Esophagus muscularis mucosa (tissue), 4 donors: ENCODE measurements at regions not wholly inside any gene's neighbourhood (a gene's known extent, or its start where the extent isn't known, plus 50 kb on each side); places are given as distances from the start of the nearest gene placed in this dataset.

Experiments used
- DNase-seq: peaks from one replicate; pipeline ENCODE4 v3.0.0-alpha.2; 2017; ENCODE audit errors: extremely low spot score
- H3K27ac ChIP-seq, 4 donors: fragments of 200-600 bp; sonication (generic); replicated peaks in 1 of 4; 1 replicate in 3 of 4; 2 replicates in 1 of 4; pipeline ENCODE4 v1.5.1; 2016 to 2019; ENCODE audit warnings: mild to moderate bottlenecking in 1 of 4
- H3K27me3 ChIP-seq, 4 donors: fragments of 200-600 bp; sonication (generic); one replicate each; pipeline versions ENCODE4 v1.5.1 to v1.6.0; 2016 to 2019
- H3K36me3 ChIP-seq, 4 donors: fragments of 200-600 bp; sonication (generic); one replicate each; pipeline ENCODE4 v1.5.1; 2016 to 2019
- H3K4me1 ChIP-seq, 4 donors: fragments of 200-600 bp; sonication (generic); one replicate each; pipeline ENCODE4 v1.5.1; 2016 to 2019
- H3K4me3 ChIP-seq, 4 donors: fragments of 200-600 bp; sonication (generic); 1 replicate in 2 of 4; 2 replicates in 2 of 4; pipeline ENCODE4 v1.5.1; 2016 to 2019; ENCODE audit warnings: mild to moderate bottlenecking in 4 of 4, moderate library complexity in 1 of 4
- H3K9me3 ChIP-seq, 4 donors: fragments of 200-600 bp; sonication (generic); 1 replicate in 3 of 4; 2 replicates in 1 of 4; pipeline ENCODE4 v1.5.1; 2016 to 2019
- EP300 ChIP-seq: sonication (generic); formaldehyde crosslinking; IDR thresholded peaks from one replicate; pipeline ENCODE4 v1.6.1; 2017; ENCODE audit warnings: antibody characterized with exemption
- POLR2A ChIP-seq: fragments of 450-650 bp; IDR thresholded peaks from one replicate; pipeline ENCODE4 v1.6.1; 2017; ENCODE audit warnings: antibody characterized with exemption, moderate library complexity, mild to moderate bottlenecking, low read depth
- POLR2AphosphoS5 ChIP-seq, 2 donors: sonication (generic); formaldehyde crosslinking; IDR thresholded peaks; one replicate each; pipeline ENCODE4 v1.6.1; 2017; ENCODE audit warnings: antibody characterized with exemption in 2 of 2
- WGBS: methylation state at CpG from one replicate; pipeline ENCODE4 v1.1.5; 2018; 5-methylcytosine and 5-hydroxymethylcytosine counted together
- intact Hi-C: fragments of 100-400 bp; cut with DNase I; formaldehyde crosslinking; loops from one replicate; pipeline ENCODE4 v1.15.1; 2023
- TF ChIP-seq, protein P1 (sequence below), 3 experiments: fragments of 200-600 bp in 2 of 3; fragments of 450-650 bp in 1 of 3; sonication (generic) in 2 of 3; IDR thresholded peaks; one replicate each; pipeline ENCODE4 v1.5.1; 2017 to 2019; ENCODE audit warnings: antibody characterized with exemption in 3 of 3, mild to moderate bottlenecking in 2 of 3, moderate library complexity in 1 of 3

DNA sequence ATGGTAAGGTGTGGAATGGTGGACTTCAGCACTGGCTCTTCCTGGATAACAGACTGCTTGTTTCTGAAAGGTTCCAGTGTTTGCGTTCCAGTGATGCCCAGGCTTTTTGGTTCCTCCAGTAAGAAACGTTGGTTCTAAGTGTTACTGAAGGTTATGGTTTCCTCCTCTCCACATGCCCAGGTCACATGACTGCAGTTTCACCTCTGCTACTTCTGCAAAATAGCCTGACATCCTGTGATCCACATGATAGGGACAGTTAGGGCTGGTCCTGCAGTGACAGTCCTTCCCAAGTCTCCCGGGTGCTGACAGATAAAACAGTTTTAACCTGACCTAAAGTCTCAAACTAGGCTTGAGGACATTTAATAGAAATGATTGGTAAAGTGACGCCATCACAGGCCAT, 132.2 kb upstream of the CST7 start:
- no peak for DNase-seq
- Histone ChIP-seq H3K4me1 (no peaks in the 10 kb centered on the region), H3K9me3 (no peaks in the 10 kb centered on the region), H3K36me3 (no peaks in the 10 kb centered on the region), H3K27ac (no peak overlapping the region), H3K4me3 (no peak overlapping the region), H3K27me3 (no peaks in the 10 kb centered on the region)
- WGBS: 64% methylated on average over 3 of the region's 4 CpGs
- TF ChIP-seq POLR2AphosphoS5 (IDR thresholded peaks at IDR 0.05) (no peak), EP300 (no peak), POLR2A (no peak)
- TF ChIP-seq, protein P1, sequence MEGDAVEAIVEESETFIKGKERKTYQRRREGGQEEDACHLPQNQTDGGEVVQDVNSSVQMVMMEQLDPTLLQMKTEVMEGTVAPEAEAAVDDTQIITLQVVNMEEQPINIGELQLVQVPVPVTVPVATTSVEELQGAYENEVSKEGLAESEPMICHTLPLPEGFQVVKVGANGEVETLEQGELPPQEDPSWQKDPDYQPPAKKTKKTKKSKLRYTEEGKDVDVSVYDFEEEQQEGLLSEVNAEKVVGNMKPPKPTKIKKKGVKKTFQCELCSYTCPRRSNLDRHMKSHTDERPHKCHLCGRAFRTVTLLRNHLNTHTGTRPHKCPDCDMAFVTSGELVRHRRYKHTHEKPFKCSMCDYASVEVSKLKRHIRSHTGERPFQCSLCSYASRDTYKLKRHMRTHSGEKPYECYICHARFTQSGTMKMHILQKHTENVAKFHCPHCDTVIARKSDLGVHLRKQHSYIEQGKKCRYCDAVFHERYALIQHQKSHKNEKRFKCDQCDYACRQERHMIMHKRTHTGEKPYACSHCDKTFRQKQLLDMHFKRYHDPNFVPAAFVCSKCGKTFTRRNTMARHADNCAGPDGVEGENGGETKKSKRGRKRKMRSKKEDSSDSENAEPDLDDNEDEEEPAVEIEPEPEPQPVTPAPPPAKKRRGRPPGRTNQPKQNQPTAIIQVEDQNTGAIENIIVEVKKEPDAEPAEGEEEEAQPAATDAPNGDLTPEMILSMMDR (IDR thresholded peaks at IDR 0.05): no peak
- intact Hi-C loops: no loop called here

DNA sequence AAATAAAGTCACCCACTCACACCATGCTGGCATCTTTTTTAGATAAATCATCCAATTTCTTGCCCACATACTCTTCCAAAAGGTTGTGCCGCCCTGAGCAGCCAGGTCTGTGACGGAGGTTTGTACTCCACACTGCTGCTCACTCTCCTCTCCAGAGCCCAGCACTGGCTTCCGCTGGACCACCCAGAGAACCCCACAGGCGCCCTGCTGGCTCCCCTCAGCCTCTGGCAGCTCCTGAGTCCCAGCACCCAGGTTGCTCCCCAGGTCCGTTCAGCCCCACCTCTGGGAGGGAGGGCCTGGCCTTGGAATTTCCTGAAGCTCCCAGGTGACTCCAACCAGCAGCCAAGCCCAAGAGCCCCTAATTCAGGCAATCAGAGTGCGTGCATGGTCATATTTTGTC, 131.7 kb upstream of the CST7 start:
- intact Hi-C loops: no loop called here
- WGBS: 88% methylated on average over 6 of the region's 6 CpGs

DNA sequence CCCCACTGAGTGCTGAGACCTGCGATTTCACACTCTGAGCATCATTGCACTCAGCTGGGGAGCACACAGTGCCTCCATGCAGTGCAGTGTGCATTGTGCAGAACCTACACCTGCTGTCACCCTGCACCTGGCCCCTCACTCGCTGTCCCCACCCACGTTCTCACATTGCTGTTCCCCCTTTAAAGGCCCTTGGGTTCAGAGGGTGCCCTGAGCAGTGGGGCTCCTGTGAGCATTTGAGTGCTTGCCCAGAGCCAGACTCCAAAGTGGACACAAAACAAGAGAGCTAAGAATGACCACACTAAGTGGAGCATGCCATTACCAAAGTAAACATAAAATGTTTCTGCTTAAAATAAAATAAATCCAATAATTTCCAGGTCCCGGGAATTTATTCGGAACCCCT, 131.0 kb upstream of the CST7 start:
- TF ChIP-seq EP300 (no peak), POLR2A (no peak)
- TF ChIP-seq, protein P1 (IDR thresholded peaks at IDR 0.05): no peak
- H3K36me3 ChIP-seq: no peaks in the 10 kb centered on the region
- DNase-seq: no peak
- H3K4me1 ChIP-seq: no peaks in the 10 kb centered on the region
- no peaks in the 10 kb centered on the region for H3K9me3 ChIP-seq
- WGBS: 92% methylated on average over 3 of the region's 5 CpGs
- no peaks in the 10 kb centered on the region for H3K27me3 ChIP-seq
- intact Hi-C loops: no loop called here
- H3K4me3 ChIP-seq: no peak overlapping the region
- no peak overlapping the region for H3K27ac ChIP-seq

More for the DNA sequence above, 131.7 kb upstream of the CST7 start:
- H3K27me3 ChIP-seq: no peaks in the 10 kb centered on the region
- no peak overlapping the region for H3K4me3 ChIP-seq
- TF ChIP-seq EP300 (no peak), POLR2A (no peak), POLR2AphosphoS5 (IDR thresholded peaks at IDR 0.05) (no peak)
- TF ChIP-seq, protein P1 (IDR thresholded peaks at IDR 0.05): no peak
- DNase-seq: no peak
- no peaks in the 10 kb centered on the region for H3K36me3 ChIP-seq
- no peaks in the 10 kb centered on the region for H3K9me3 ChIP-seq
- H3K27ac ChIP-seq: no peak overlapping the region
- no peaks in the 10 kb centered on the region for H3K4me1 ChIP-seq

DNA sequence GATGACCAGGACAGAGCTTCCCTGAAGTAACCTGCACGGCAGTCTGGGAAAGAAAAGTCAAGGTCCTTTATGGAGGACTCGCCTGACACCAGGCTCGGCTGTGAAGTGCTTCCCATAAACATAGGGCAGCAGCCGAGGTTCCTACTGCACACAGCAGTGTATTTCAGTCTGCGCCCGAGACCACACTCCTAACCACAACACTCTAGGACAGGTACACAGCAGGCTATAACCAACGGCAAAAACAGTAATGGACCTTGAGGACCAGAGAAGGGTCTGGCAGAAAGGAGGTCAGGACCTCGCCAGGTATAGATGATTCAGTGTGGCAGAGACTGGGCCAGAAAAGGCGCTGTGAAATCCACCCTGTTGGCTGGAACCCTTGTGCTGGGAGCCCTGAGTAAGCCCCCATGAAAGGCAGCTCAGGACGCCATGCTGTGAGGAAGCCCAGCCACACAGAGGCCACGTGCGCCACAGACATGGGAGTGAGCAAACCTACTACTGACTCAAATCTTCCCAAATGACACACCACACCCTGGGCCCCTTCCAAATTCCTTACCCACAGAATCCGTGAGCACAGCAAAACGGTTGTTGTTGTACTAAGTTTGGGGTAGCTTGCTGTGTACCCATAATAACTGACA, 129.6 kb upstream of the CST7 start:
- Histone ChIP-seq H3K4me3 (no peak overlapping the region), H3K27me3 (no peaks in the 10 kb centered on the region), H3K27ac (no peak overlapping the region), H3K36me3 (no peaks in the 10 kb centered on the region), H3K9me3 (no peaks in the 10 kb centered on the region), H3K4me1 (no peaks in the 10 kb centered on the region)
- 81% methylated on average over 12 of the region's 14 CpGs for WGBS
- DNase-seq: no peak
- intact Hi-C loops: no loop called here
- TF ChIP-seq, protein P1 (IDR thresholded peaks at IDR 0.05): no peak
- TF ChIP-seq POLR2A (no peak), EP300 (no peak), POLR2AphosphoS5 (IDR thresholded peaks at IDR 0.05) (no peak)

DNA sequence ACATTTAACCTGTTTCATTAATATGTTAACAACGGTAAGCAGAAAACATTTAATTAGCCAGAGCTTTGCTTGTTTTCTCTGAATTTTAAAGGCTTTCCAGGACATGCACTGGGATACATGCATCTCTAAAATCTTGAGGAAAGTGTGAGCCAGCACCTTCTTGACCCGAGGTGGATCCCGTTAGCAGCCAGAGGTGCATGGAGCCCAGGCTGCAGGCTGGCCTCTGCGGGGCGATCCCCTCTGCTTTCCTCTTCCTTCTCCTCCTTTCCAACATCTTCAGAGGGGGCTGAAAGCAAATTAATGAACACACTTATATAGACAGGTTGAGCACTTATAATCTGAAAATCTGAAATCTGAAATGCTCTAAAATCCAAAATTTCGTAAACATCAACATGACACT, 128.7 kb upstream of the CST7 start:
- 87% methylated on average over 6 of the region's 6 CpGs for WGBS
- H3K27me3 ChIP-seq: no peaks in the 10 kb centered on the region
- H3K36me3 ChIP-seq: no peaks in the 10 kb centered on the region
- H3K27ac ChIP-seq: no peak overlapping the region
- H3K4me1 ChIP-seq: no peaks in the 10 kb centered on the region
- intact Hi-C loops: no loop called here
- TF ChIP-seq, protein P1 (IDR thresholded peaks at IDR 0.05): no peak
- TF ChIP-seq POLR2A (no peak), EP300 (no peak), POLR2AphosphoS5 (IDR thresholded peaks at IDR 0.05) (no peak)
- no peaks in the 10 kb centered on the region for H3K9me3 ChIP-seq
- H3K4me3 ChIP-seq: no peak overlapping the region
- no peak for DNase-seq
